Superior temporal gyrus (tissue), 1 donor: ENCODE measurements at regions not wholly inside any gene's neighbourhood (a gene's known extent, or its start where the extent isn't known, plus 50 kb on each side); places are given as distances from the start of the nearest gene placed in this dataset.
"Not testable (repeated sequence)": the region's sequence is repeated elsewhere in the genome, so short reads cannot be mapped to it uniquely, and the experiment has no call there.

Source experiments
- DNase-seq: peaks from one replicate; pipeline ENCODE4 v3.0.0-alpha.2; 2016; ENCODE audit errors: extremely low spot score

- peak; percentile 87 for DNase-seq
These were observed 66.4 kb upstream of the BTG3 start for GRCh38 chr21:17679002-17679600.

GRCh38 chr21:17676930-17677329 lies 64.2 kb upstream of the BTG3 start:
- not testable (repeated sequence) for DNase-seq

- DNase-seq = no peak
These were observed 61.4 kb upstream of the BTG3 start for GRCh38 chr21:17674106-17674505.

- DNase-seq = no peak
These were observed 60.7 kb upstream of the BTG3 start for GRCh38 chr21:17673261-17674020.

- DNase-seq = no peak
These were observed 59.0 kb upstream of the BTG3 start for GRCh38 chr21:17671733-17672132.

GRCh38 chr21:17668479-17669140 lies 55.9 kb upstream of the BTG3 start:
- no peak for DNase-seq

- DNase-seq = no peak
These were observed 54.6 kb upstream of the BTG3 start for GRCh38 chr21:17667256-17667655.
